T47D (cell line): ENCODE measurements at regions not wholly inside any gene's neighbourhood (a gene's known extent, or its start where the extent isn't known, plus 50 kb on each side); places are given as distances from the start of the nearest gene placed in this dataset.
"Not testable (repeated sequence)": the region's sequence is repeated elsewhere in the genome, so short reads cannot be mapped to it uniquely, and the experiment has no call there.

Source experiments
- DNase-seq, 2 experiments: peaks; one replicate each; pipeline versions ENCODE4 v3.0.0 to v3.0.0-alpha.2; 2011 to 2012; ENCODE audit warnings: low read depth in 1 of 2, low spot score in 1 of 2
- JUND ChIP-seq: IDR thresholded peaks from 2 replicates; pipeline ENCODE4 v1.6.1; 2012; ENCODE audit warnings: low read depth
- in situ Hi-C: cut with HindIII; loops from 2 replicates; pipeline ENCODE4 v1.10.0; 2016; ENCODE audit warnings: low sequenced_read_pairs, low pct_unique_long_range_greater_than_20kb

- in situ Hi-C loops = no loop called here
- DNase-seq = no peak
These were observed 770.6 kb downstream of the CCSER2 start for GRCh38 chr10:85098835-85099521.

GRCh38 chr10:85100495-85100894 is 772.1 kb downstream of the CCSER2 start:
- in situ Hi-C loops = no loop called here
- DNase-seq = no peak
- no peak for TF ChIP-seq JUND

More at GRCh38 chr10:85098835-85099521, 770.6 kb downstream of the CCSER2 start:
- TF ChIP-seq JUND = no peak

- in situ Hi-C loops = no loop called here
- DNase-seq = peak; percentile 44 to 80
- TF ChIP-seq JUND = no peak
These were observed 777.3 kb downstream of the CCSER2 start for GRCh38 chr10:85105614-85106255.

GRCh38 chr10:85111271-85111670 is 782.9 kb downstream of the CCSER2 start:
- in situ Hi-C loops = no loop called here
- peak in 1 of 2 experiments; percentile 91 for DNase-seq
- peak; percentile 85; the same call in 1 of the 2 replicates for TF ChIP-seq JUND

- no peak for TF ChIP-seq JUND
- DNase-seq = no peak
- in situ Hi-C loops = no loop called here
These were observed 796.2 kb downstream of the CCSER2 start for GRCh38 chr10:85124603-85125051.

GRCh38 chr10:85137253-85137652 is 808.9 kb downstream of the CCSER2 start:
- DNase-seq = no peak
- in situ Hi-C loops = no loop called here
- TF ChIP-seq JUND = no peak

- no peak for TF ChIP-seq JUND
- no peak for DNase-seq
- in situ Hi-C loops = no loop called here
These were observed 809.7 kb downstream of the CCSER2 start for GRCh38 chr10:85138046-85138445.

- DNase-seq = no peak
- no peak for TF ChIP-seq JUND
- in situ Hi-C loops = no loop called here
These were observed 810.7 kb downstream of the CCSER2 start for GRCh38 chr10:85139124-85139523.

- DNase-seq, in situ Hi-C loops: not testable (repeated sequence)
These were observed 813.1 kb downstream of the CCSER2 start for GRCh38 chr10:85141520-85141919.

- in situ Hi-C loops = no loop called here
- no peak for TF ChIP-seq JUND
- DNase-seq = no peak
These were observed 817.6 kb downstream of the CCSER2 start for GRCh38 chr10:85145966-85146365.

- peak in 1 of 2 experiments; percentile 51 for DNase-seq
- TF ChIP-seq JUND = no peak
- in situ Hi-C loops = no loop called here
These were observed 819.2 kb downstream of the CCSER2 start for GRCh38 chr10:85147346-85148250.

GRCh38 chr10:85148693-85149640 is 820.6 kb downstream of the CCSER2 start:
- no peak for TF ChIP-seq JUND
- no peak for DNase-seq

More at GRCh38 chr10:85148693-85149640, 820.6 kb downstream of the CCSER2 start:
- in situ Hi-C loops = no loop called here
